Effector memory CD8-positive, alpha-beta T cell (primary cell): ENCODE measurements at regions not wholly inside any gene's neighbourhood (a gene's known extent, or its start where the extent isn't known, plus 50 kb on each side); places are given as distances from the start of the nearest gene placed in this dataset.
A peak's percentile ranks its signal among the peaks of the same experiment; 100 is the strongest.

Experiments
- ATAC-seq: fragments of 150-1000 bp; cut with Tn5 transposase; replicated peaks from 2 replicates; pipeline ENCODE4 v1.10.0; 2021; ENCODE audit warnings: mild to moderate bottlenecking, moderate library complexity
- DNase-seq, 3 experiments: peaks; one replicate each; pipeline ENCODE4 v3.0.0; 2021
- H3K27ac Mint-ChIP-seq, 2 donors: one replicate each; pipeline ENCODE4 v1.8.0; 2022; ENCODE audit warnings: mild to moderate bottlenecking in 2 of 2, mixed read lengths in 2 of 2, moderate library complexity in 2 of 2
- H3K27me3 Mint-ChIP-seq, 2 donors: one replicate each; pipeline ENCODE4 v1.8.0; 2022; ENCODE audit warnings: mixed read lengths in 2 of 2
- H3K36me3 Mint-ChIP-seq: one replicate; pipeline ENCODE4 v1.8.0; 2022; ENCODE audit warnings: mild to moderate bottlenecking, moderate library complexity, mixed read lengths; ENCODE audit not compliant: insufficient read depth
- H3K4me1 Mint-ChIP-seq, 2 donors: one replicate each; pipeline ENCODE4 v1.8.0; 2022; ENCODE audit warnings: low read depth in 2 of 2, mixed read lengths in 2 of 2
- H3K4me3 Mint-ChIP-seq, 2 donors: one replicate each; pipeline ENCODE4 v1.8.0; 2022; ENCODE audit warnings: mild to moderate bottlenecking in 2 of 2, mixed read lengths in 2 of 2, moderate library complexity in 2 of 2
- H3K9me3 Mint-ChIP-seq, 2 donors: one replicate each; pipeline ENCODE4 v1.8.0; 2022; ENCODE audit warnings: mixed read lengths in 2 of 2

GRCh38 chr2:12428324-12428723 lies 288.4 kb upstream of the TRIB2 start:
- ATAC-seq (no peak), DNase-seq (no peak)
- Mint-ChIP-seq H3K36me3 (no peaks in the 10 kb centered on the region), H3K4me3 (no peak overlapping the region), H3K4me1 (peaks cover 8 to 10% of the 10 kb centered on the region in 2 donors), H3K9me3 (no peaks in the 10 kb centered on the region), H3K27ac (peak overlapping the region in 1 of 2 donors; percentile 1), H3K27me3 (no peaks in the 10 kb centered on the region)

- Mint-ChIP-seq H3K9me3 (no peaks in the 10 kb centered on the region), H3K27ac (peak overlapping the region in 1 of 2 donors; percentile 1), H3K4me3 (no peak overlapping the region), H3K4me1 (peaks cover 8 to 10% of the 10 kb centered on the region in 2 donors), H3K27me3 (no peaks in the 10 kb centered on the region), H3K36me3 (no peaks in the 10 kb centered on the region)
- DNase-seq (no peak), ATAC-seq (no peak)
Observed at GRCh38 chr2:12428786-12429185, 287.9 kb upstream of the TRIB2 start.

GRCh38 chr2:12429779-12430406 lies 286.8 kb upstream of the TRIB2 start:
- no peaks in the 10 kb centered on the region for H3K27me3 Mint-ChIP-seq
- H3K4me1 Mint-ChIP-seq = peaks cover 8 to 13% of the 10 kb centered on the region in 2 donors
- peak overlapping the region; percentile 15 to 82 for H3K27ac Mint-ChIP-seq
- ATAC-seq = no peak
- peak overlapping the region; percentile 18 to 81 for H3K4me3 Mint-ChIP-seq
- no peak for DNase-seq
- no peaks in the 10 kb centered on the region for H3K9me3 Mint-ChIP-seq
- H3K36me3 Mint-ChIP-seq = peaks cover 3% of the 10 kb centered on the region

DNA sequence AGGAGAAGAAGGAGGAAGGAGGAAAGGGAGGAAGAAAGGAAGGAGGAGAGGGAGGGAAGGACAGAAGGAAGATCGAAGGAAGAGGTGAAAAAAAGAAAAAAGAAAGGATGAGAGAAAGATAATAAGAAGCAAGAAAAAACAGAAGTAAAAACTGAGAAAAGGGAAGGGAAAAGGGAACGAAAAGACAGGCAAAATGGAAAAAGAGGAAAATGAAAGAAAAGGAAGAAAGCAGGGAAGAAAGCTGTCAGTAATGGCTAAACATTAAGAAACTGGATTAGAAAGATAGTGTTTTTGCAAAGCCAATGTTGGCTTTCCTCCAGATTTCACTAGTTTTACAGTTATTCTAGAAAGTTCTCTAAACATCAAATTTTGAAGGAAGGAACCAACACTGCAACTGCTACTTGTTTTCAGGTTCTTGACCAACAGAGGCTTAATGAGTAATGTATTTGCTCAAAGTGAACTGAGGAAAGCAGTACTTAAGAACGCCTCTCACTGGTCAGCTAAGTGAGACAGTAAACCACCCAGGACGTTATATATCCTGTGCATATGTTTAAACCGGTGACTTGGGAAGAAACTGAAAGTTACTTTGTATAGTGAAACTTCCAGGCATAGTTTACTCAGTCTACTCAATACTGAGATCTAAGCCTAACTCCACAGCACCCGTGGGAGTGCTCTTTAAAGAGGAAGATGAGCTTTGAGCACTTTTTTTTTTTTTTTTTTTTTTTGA lies 286.2 kb upstream of the TRIB2 start:
- DNase-seq (no peak), ATAC-seq (peak; percentile 68)
- Mint-ChIP-seq H3K27ac (peak overlapping the region; percentile 15 to 82), H3K27me3 (no peaks in the 10 kb centered on the region), H3K4me1 (peaks cover 8 to 13% of the 10 kb centered on the region in 2 donors), H3K36me3 (peaks cover 3% of the 10 kb centered on the region), H3K4me3 (peak overlapping the region; percentile 62 to 81), H3K9me3 (no peaks in the 10 kb centered on the region)

DNA sequence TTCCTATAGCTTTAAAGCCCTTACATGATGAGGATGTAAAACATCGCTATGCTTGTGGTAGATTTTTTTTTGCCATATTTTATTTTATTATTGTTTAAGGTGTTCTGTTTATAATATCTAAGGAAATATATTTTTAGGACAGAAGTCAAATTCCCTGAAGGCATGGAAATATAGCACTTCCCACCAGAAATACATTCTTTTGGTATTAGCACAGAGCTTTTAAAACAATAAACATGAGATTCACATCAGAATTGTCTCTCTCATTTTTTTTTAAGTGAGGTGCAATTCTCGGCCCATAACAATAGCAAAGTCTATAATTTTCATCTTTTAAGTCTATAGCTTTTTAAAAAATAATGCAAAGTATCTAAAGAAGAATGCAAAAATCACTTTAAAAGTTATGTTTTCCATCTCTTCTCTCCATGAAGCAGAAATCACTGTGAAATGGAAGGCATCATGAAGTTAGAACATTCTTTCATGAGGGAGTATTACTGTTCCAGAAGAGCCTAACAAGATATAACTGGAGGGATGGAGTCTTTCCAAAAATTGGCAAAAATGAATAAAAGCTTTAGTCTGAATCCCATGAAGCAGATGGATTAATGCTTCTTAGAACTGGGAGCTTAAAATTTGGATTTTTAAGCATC lies 283.6 kb upstream of the TRIB2 start:
- Mint-ChIP-seq H3K27ac (no peak overlapping the region), H3K9me3 (no peaks in the 10 kb centered on the region), H3K4me1 (peaks cover 8 to 17% of the 10 kb centered on the region in 2 donors), H3K36me3 (peaks cover 3% of the 10 kb centered on the region), H3K27me3 (no peaks in the 10 kb centered on the region), H3K4me3 (no peak overlapping the region)
- ATAC-seq (no peak), DNase-seq (no peak)

- H3K36me3 Mint-ChIP-seq = peaks cover 3% of the 10 kb centered on the region
- H3K4me1 Mint-ChIP-seq = peaks cover 6 to 17% of the 10 kb centered on the region in 2 donors
- no peaks in the 10 kb centered on the region for H3K27me3 Mint-ChIP-seq
- no peak overlapping the region for H3K27ac Mint-ChIP-seq
- DNase-seq (no peak), ATAC-seq (no peak)
- no peaks in the 10 kb centered on the region for H3K9me3 Mint-ChIP-seq
- no peak overlapping the region for H3K4me3 Mint-ChIP-seq
Observed at GRCh38 chr2:12433626-12433990, 283.1 kb upstream of the TRIB2 start.

- H3K27me3 Mint-ChIP-seq = no peaks in the 10 kb centered on the region
- DNase-seq (no peak), ATAC-seq (no peak)
- H3K4me1 Mint-ChIP-seq = peaks cover 6 to 17% of the 10 kb centered on the region in 2 donors
- no peak overlapping the region for H3K27ac Mint-ChIP-seq
- H3K36me3 Mint-ChIP-seq = peaks cover 3% of the 10 kb centered on the region
- no peaks in the 10 kb centered on the region for H3K9me3 Mint-ChIP-seq
- no peak overlapping the region for H3K4me3 Mint-ChIP-seq
Observed at GRCh38 chr2:12434630-12435098, 282.1 kb upstream of the TRIB2 start.

DNA sequence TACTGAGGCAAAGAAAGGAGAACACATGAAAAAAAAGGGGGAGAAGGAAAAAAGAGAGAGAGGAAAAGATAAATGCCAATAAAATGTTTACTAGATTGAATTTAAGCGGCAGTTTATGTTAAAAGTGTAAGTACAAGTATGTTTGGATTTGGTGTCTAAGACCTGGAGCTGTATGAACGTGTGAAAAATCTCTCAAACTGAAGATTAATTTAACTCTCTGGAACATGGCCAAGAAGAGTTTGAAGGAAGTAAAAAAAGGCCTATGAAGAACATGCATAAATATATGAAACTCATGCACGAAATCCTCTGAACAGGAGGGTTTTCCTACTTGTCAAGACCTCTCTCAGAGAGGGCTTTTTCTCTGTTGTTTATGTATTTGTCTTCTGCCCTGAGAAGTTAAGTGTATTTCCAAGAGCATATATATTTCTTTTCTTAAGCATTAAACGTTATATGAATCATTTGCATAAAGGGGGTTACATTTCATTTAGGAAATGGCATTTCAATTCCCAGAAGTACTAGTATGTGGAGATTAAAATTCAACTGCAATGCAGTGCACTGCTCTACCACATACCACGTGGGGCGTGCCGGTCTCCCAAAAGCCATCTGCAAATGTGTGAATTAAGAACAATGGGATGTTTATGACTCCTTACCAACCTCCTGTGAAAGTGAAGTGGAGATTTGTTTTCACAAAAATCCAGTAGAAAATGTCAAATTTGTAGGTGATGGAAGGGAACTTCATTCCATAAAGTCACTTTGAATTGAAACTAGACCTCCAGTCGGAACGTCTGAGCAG lies 281.1 kb upstream of the TRIB2 start:
- Mint-ChIP-seq H3K36me3 (peaks cover 3% of the 10 kb centered on the region), H3K27ac (no peak overlapping the region), H3K4me1 (peaks cover 1 to 10% of the 10 kb centered on the region in 2 donors), H3K27me3 (no peaks in the 10 kb centered on the region), H3K4me3 (no peak overlapping the region), H3K9me3 (no peaks in the 10 kb centered on the region)
- ATAC-seq (no peak), DNase-seq (no peak)

- Mint-ChIP-seq H3K4me3 (no peak overlapping the region), H3K9me3 (no peaks in the 10 kb centered on the region), H3K27me3 (no peaks in the 10 kb centered on the region), H3K36me3 (peaks cover 3% of the 10 kb centered on the region), H3K4me1 (peaks cover 0 to 7% of the 10 kb centered on the region in 2 donors), H3K27ac (no peak overlapping the region)
- ATAC-seq = no peak
- DNase-seq = no peak
Observed at GRCh38 chr2:12436483-12436882, 280.3 kb upstream of the TRIB2 start.

- no peak overlapping the region for H3K4me3 Mint-ChIP-seq
- H3K27me3 Mint-ChIP-seq = no peaks in the 10 kb centered on the region
- peaks cover 3 to 7% of the 10 kb centered on the region in 2 donors for H3K4me1 Mint-ChIP-seq
- no peak for ATAC-seq
- peaks cover 3% of the 10 kb centered on the region for H3K36me3 Mint-ChIP-seq
- H3K9me3 Mint-ChIP-seq = no peaks in the 10 kb centered on the region
- no peak for DNase-seq
- H3K27ac Mint-ChIP-seq = no peak overlapping the region
Observed at GRCh38 chr2:12436935-12437561, 279.7 kb upstream of the TRIB2 start.

GRCh38 chr2:12440731-12441130 lies 276.0 kb upstream of the TRIB2 start:
- no peaks in the 10 kb centered on the region for H3K9me3 Mint-ChIP-seq
- H3K27me3 Mint-ChIP-seq = no peaks in the 10 kb centered on the region
- no peak overlapping the region for H3K27ac Mint-ChIP-seq
- ATAC-seq (no peak), DNase-seq (no peak)
- no peaks in the 10 kb centered on the region for H3K36me3 Mint-ChIP-seq
- peaks cover 4 to 7% of the 10 kb centered on the region in 2 donors for H3K4me1 Mint-ChIP-seq
- no peak overlapping the region for H3K4me3 Mint-ChIP-seq

DNA sequence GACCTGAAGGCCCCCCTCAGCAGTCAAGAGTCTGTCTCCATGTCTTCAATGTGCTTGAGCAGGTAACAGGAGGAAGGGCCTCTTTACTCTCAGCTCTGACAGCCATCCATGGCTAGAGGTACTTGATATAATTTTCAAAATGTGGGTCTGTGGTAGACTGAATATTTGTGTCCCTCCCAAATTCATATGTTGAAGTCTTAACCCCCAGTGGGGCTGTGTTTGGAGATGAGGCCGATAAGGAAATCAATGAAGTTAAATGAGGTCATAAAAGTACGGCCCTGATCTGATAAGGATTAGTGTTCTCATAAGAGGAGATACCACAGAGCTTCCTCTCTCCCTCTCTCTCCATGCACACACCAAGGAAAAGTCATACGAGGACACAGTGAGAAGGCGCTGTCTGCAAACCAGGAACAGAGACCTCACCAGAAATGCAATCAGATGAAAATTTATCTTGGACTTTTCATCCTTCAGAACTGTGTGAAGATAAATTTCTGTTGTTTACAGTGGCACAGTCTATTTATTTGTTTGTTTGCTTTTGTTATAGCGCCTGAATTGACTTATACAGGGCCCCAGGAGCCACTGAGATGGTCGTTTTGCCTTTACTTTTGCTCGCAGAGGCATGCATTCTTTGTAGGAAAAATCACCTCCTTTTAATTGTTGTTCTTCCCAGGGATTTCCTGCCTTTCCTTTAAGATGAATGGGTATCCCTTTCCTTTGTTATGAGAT lies 274.8 kb upstream of the TRIB2 start:
- ATAC-seq (no peak), DNase-seq (no peak)
- Mint-ChIP-seq H3K9me3 (no peaks in the 10 kb centered on the region), H3K4me1 (peaks cover 4 to 7% of the 10 kb centered on the region in 2 donors), H3K4me3 (no peak overlapping the region), H3K27me3 (no peaks in the 10 kb centered on the region), H3K36me3 (no peaks in the 10 kb centered on the region), H3K27ac (peak overlapping the region in 1 of 2 donors; percentile 38)
